GM12891 (cell line): ENCODE measurements at regions not wholly inside any gene's neighbourhood (a gene's known extent, or its start where the extent isn't known, plus 50 kb on each side); places are given as distances from the start of the nearest gene placed in this dataset.

Source experiments
- POLR2A ChIP-seq: IDR thresholded peaks from 2 replicates; pipeline ENCODE4 v1.6.1; 2011; ENCODE audit warnings: low read depth, low read length, control low read depth
- POLR2AphosphoS5 ChIP-seq: IDR thresholded peaks from 2 replicates; pipeline ENCODE4 v1.6.1; 2011; ENCODE audit warnings: low read depth, low read length, control low read depth
- POU2F2 ChIP-seq: IDR thresholded peaks from 2 replicates; pipeline ENCODE4 v1.6.1; 2011; ENCODE audit warnings: low read depth, mild to moderate bottlenecking, control low read depth, low read length, moderate library complexity
- SPI1 ChIP-seq: IDR thresholded peaks from 2 replicates; pipeline ENCODE4 v1.6.1; 2011; ENCODE audit warnings: low read depth, low read length, control low read depth
- TAF1 ChIP-seq: IDR thresholded peaks from 2 replicates; pipeline ENCODE4 v1.6.1; 2011; ENCODE audit warnings: low read depth, low read length, control low read depth

DNA sequence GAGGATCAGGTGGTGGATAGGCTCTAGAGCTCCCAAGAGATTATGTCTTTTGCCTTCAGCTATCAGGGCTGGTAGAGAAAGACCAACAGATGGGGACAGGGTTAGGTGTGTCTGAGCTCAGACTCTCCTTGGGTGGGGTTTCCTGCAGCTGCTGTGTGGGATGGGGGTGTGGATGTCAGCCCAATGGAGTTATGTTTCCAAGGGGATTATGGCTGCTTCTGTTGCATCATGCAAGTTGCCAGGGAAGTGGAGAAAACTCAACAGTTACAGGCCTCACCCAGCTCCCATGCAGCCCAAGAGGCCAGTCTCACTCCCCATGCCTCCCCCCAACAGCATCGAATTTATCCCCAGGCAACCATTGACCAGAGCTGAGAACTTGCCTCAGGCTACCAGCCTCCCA is 80.2 kb upstream of the CDX4 start:
- TF ChIP-seq POLR2A (no peak), TAF1 (no peak), SPI1 (no peak), POLR2AphosphoS5 (no peak), POU2F2 (no peak)
